UCSD-AML1 (cell line): ENCODE measurements at regions not wholly inside any gene's neighbourhood (a gene's known extent, or its start where the extent isn't known, plus 50 kb on each side); places are given as distances from the start of the nearest gene placed in this dataset.

Experiments
- DNase-seq: peaks from one replicate; lab custom pipeline; 2025; ENCODE audit not compliant: unreplicated experiment; lab: John Stamatoyannopoulos, UW

DNA sequence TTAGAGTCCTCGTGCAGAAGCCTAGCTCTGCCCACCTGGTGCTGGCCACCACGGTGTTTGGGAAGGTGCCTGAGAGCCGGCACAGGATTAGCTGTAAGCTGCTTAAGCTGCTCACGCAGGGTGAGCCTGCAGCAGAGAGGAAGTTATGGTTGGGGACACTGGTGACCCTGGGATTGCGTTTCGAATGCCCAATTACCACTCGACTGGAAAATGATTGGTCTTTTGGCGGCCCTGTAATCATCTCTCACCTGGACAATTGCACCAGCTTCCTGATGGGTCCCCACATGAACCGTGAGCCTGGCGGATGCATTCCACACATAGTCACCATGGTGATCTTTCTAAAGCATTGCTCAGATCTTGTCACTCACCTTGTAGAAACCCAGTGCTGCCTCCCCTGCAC is 442.3 kb upstream of the ZMIZ1 start:
- DNase-seq = no peak

GRCh38 chr10:78627254-78627795 is 441.4 kb upstream of the ZMIZ1 start:
- DNase-seq = no peak

GRCh38 chr10:78628976-78629375 is 439.8 kb upstream of the ZMIZ1 start:
- peak; percentile 26 for DNase-seq

DNA sequence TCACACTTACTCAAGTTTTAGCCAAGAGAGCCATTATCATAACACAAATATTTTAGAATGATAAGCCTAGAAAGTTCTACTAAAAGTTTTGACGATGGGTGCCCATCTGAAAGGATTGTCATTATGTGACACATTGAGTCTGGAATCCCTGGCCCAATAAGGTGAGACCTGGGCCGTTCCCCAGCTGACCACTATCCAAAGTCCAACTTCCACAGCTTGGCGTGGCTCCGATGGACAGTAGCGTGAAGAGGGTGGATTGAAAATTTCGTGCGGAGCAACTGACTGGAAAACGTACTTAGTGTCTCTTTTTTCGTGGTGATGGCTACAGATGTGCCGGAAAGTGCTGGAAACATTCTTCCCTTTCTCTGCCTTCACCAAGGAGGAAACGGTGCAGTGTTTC is 439.0 kb upstream of the ZMIZ1 start:
- no peak for DNase-seq

DNA sequence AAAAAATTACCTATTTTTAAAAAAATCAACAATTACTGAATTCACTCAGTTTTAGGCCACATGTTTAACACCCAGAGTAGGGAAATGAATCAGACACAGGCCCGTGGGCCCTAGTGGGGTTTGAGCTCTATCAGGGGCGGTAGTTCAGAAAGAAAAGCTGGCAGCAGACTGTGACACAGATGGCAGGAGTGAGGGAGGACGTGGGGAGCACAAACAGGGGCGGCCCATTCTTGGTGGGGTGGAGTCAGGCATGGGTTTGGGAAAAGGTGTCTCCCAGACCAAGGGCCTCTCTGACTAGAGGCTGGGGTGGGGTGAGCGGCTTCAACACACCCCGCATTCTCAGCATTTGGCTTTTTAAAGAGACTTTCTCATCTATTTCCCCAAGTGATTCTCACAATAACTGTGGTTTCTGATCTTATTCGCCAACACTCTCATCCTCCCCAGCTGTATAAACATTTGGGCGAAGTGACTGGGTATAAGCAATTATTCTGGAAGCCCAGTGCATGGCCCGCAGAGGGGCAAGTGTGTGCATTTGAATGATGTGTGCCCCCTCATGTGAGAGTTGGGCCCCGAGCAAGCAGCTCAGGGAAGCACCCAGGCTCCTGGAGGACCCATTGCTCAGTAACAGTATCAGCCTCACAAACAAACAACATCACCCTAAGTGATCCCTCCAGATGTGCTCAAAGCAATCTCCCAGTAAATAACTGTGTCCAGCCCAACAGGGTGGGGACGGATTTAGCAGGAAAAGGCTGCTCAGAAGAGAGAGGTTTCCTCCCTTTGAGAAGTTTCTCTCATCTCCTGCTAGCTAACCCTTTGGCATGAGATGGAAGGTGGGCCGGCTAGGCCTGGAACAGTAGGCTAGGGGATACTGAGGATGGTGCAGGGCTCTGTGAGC is 437.6 kb upstream of the ZMIZ1 start:
- no peak for DNase-seq

DNA sequence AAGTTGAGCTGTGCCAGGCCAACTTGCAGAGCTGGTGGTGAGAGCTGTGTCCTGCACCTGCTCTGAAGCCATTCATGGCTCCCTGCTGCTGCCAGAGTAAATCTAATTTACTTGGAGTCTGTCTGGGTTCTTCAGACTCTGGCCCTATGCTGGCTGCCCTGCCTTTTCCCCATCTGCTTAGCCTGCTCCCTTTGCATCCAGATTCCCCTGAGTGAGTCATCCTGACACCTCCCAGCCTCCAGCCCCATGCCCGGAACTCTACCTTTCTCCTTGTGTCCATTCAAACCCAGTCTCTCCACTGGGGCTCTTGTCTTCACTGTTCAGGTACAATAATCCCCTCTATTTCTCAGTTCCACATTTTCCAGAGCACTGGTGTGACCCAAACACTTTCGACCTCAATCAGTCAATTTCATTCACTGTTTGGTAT is 434.4 kb upstream of the ZMIZ1 start:
- no peak for DNase-seq

DNA sequence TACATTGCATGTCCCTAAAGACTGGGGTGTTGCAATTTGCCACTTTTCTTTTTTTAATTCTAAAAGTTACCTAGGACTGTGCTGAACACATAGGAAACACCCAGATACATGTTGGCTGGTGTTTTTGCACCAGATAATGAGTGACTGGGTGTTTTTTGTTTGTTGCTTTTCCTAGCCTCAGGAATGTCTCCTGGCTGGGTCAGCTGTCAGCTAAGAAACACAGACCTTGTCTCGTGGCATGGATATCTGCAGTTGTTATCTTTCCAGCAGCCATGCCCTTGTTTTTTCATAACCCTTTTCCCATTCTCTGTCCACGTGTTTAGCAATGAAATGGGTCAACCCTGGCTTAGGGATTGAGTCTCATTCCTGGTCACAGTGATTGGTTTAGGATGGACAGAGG is 433.9 kb upstream of the ZMIZ1 start:
- DNase-seq = no peak

- DNase-seq = no peak
These were observed 429.1 kb upstream of the ZMIZ1 start for GRCh38 chr10:78639629-78640028.

DNA sequence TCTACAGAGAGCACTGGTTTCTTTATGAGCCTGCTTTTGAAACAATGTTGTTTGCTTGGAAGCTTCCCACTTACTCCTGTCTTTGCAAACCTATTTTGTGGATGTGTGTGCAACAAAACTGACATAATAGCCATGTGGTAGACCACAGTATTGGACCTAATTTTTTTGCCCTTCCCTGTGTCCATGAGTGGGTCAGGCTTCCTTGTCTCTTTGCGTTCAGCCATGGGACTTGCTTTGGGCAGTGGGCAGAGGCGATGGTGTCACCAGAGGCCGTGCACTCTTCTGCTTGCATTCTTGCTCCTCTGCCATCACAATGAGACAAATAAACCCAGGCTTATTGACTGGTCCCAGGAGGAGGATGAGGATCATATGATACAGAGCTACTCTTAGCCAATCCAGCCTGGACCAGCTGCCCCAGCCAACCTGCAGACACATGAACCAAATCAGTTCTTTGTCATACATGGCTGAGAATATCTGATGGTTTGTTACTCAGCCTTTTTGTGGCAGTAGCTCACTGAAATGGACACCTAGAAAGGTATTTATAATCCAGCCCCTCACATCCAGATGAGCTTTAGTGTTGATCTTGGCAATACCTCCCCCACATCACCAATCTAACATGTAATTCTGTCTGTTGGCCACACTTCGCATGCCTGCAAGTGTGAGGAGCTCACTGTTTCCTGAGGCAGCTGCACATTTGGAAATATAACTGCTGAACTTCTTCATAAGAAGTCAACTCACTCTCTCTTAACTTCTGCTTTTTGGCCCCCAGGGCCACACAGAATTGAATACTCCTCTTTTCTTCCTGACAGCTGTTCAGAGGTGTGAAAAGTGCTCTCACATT is 427.8 kb upstream of the ZMIZ1 start:
- peak; percentile 24 for DNase-seq

GRCh38 chr10:78641693-78642092 is 427.1 kb upstream of the ZMIZ1 start:
- DNase-seq = no peak

- DNase-seq = no peak
These were observed 426.4 kb upstream of the ZMIZ1 start for GRCh38 chr10:78642269-78642816.

GRCh38 chr10:78643513-78643912 is 425.3 kb upstream of the ZMIZ1 start:
- no peak for DNase-seq

DNA sequence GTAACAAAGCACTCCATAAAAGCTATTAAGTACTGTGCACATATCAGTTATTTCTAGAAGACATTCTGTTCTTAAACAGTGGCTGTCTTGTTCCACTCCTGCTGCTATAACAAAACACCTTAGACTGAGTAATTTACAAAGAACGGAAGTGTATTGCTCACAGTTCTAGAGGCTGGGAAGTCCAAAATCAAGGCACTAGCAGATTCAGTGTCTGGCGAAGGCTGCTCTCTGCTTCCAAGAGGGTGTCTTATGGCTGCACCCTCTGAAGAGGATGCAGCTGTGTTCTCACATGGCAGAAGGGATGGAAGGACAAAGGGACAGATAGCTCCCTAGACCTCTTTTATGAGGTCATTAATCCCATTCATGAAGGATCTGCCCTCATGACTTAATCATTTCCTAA is 424.2 kb upstream of the ZMIZ1 start:
- no peak for DNase-seq

DNA sequence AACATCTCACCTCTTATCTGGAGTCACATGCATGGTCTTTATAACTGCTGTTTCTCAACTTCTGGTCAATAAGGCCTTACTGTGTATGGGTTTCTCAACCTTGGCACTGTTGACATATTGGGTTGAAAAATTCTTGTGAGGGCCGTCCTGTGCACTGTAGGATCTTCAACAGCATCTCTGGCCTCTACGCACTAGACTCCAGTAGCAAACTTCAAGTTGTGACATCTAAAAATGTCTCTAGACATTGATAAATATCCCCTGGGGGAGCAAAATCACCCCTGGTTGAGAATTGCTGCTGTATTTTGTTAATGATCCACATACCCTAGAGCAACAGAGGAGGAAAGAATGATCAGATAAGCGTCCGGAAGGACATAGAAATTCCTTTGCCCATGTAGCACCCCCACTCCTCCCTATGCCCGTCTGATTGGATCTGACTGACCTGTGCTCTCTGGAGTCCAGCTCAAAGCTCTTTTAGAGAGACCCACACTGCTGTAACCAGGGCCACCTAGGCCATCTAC is 423.5 kb upstream of the ZMIZ1 start:
- no peak for DNase-seq

DNA sequence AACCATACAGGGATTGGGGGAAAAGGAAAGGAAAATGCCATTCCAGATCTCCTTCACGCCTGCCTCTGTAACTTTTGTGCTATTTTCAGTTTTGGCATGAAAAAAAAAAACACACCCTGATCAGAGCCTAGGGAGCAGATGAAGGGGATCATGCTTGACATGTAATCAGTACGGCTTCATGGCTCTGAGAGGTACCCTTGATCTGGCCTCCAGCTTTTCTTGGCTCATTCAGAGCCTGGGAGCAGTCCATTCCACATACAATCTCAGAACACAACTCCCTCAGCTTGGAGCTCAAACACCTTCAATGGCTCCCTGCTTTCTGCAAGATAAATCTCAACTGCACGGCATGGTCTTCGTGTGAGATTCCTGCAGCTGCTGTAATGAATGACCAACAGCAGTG is 422.8 kb upstream of the ZMIZ1 start:
- no peak for DNase-seq

DNA sequence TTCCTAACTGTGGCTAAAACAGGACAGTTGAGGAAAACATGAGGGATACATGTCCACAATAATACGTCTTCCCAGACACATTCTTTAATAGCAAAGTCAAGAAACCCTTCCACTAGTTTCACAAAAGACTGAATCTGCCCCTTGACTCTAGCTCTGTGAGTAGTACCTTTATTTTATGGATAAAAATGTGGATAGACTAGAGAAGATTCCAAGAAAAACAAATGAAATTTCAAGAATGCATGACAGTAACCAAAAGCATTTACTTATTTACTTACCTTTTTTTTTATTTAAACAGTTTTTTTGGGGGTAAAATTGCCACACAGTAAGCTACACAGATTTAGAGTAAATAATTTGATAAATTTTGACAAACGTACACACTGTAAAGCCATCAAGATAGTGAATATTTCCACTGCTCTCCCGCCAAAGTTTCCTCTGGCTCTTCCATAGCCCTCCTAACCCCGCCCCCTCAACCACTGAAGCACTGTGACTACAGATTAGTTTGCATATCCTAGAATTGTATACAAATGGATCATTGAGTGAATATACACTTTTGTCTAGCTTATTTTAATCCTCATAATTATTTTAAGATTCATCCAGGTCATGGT is 420.4 kb upstream of the ZMIZ1 start:
- no peak for DNase-seq

DNA sequence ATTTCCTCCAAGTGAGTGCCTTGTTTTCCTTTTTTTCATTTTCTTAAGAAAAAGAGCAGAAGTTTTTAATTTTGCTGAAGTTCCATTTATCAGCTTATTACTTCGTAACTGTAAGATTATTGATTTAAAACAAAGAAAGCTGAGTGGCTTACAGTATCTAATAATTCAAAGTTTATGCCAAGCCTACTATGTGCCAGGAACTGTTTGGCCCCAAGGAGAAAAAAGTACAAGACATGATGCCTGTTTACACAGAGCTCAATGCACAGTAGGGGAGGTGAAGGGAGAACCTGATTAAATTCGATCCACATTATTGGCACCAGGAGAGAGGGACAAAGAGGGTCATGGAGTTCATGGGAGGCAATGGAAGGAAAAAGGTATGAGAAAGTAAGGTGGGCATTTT is 419.3 kb upstream of the ZMIZ1 start:
- DNase-seq = no peak

DNA sequence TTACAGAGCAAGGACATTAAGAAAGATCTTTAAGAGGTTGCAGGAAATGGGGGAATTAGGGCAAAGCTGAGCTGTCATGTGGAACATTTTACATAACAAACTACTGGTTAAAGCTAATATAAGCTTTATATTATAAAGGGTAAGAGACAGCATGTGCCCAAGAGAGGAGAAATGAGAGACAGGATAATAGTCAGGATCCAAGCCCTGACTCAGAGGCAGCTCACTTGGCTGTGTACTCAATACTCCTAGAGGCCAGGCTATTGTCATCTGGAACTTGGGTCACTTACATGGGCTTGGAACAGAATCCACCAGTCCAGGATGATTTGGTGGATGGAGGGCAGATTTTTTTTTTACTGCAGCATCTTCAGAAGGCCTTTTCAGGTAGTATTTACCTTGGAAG is 418.6 kb upstream of the ZMIZ1 start:
- no peak for DNase-seq

DNA sequence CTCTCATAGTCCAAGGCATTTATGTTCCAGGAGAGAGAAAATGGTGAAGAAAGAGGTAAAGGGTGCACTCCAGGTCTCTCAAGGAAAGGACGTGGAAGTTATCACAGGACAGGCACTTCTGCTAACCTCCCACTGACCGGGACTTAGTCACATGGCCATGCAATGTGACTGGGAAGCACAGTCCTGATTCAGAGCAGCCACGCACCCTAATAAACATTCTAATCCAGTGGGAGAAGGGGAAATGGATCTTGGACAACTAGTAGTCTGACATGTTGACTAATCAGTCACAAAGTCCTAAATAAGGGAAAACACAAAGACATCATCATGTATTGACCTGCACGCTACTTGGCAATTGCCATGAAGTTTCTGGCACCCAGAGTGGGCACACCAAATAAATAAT is 417.5 kb upstream of the ZMIZ1 start:
- DNase-seq = no peak

DNA sequence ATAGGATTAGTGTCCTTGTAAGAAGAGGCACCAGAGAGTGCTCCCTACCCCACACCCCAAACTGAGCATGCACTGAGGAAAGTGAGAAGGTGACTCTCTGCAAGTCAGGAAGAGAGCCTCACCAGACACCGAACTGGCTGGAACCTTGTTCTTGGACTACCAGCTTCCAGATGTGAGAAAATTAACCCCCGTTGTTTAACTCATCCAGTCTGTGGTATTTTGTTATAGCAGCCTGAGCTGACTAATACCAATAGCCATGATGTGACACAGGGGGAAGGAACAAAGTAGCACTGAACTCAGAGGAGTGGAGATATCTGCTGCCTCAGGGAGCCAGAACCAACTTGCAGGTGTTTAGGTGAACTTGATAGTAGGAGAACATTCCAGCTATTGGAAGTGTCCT is 415.2 kb upstream of the ZMIZ1 start:
- no peak for DNase-seq

GRCh38 chr10:78654047-78654590 is 414.6 kb upstream of the ZMIZ1 start:
- no peak for DNase-seq
